Body of pancreas (tissue), 4 donors: ENCODE measurements at regions not wholly inside any gene's neighbourhood (a gene's known extent, or its start where the extent isn't known, plus 50 kb on each side); places are given as distances from the start of the nearest gene placed in this dataset.

ENCODE experiments used
- ATAC-seq: fragments of 150-250 bp; one replicate; pipeline ENCODE4 v1.9.1; 2016
- DNase-seq, 4 donors: peaks; one replicate each; pipeline ENCODE4 v3.0.0-alpha.2; 2019
- H3K27ac ChIP-seq, 4 donors: fragments of 200-600 bp; sonication (generic); 1 replicate in 3 of 4; 2 replicates in 1 of 4; pipeline versions ENCODE4 v1.5.1 to v1.6.1; 2016 to 2019; ENCODE audit warnings: mild to moderate bottlenecking in 1 of 4, mixed read lengths in 1 of 4, moderate library complexity in 1 of 4
- H3K27me3 ChIP-seq, 2 donors: fragments of 200-600 bp; sonication (generic); one replicate each; pipeline ENCODE4 v1.6.0; 2016; ENCODE audit warnings: mild to moderate bottlenecking in 1 of 2
- H3K36me3 ChIP-seq, 2 donors: fragments of 200-600 bp; sonication (generic); replicated peaks in 1 of 2; 2 replicates each; pipeline ENCODE4 v1.5.1; 2016; ENCODE audit warnings: low read depth in 2 of 2; ENCODE audit not compliant: insufficient read depth in 1 of 2
- H3K4me1 ChIP-seq: fragments of 200-600 bp; sonication (generic); one replicate; pipeline ENCODE4 v1.6.0; 2016
- H3K4me3 ChIP-seq, 2 donors: fragments of 200-600 bp; sonication (generic); 1 replicate in 1 of 2; 2 replicates in 1 of 2; pipeline ENCODE4 v1.5.1; 2016 to 2019
- H3K9me3 ChIP-seq, 3 donors: fragments of 200-600 bp; sonication (generic); 1 replicate in 2 of 3; 2 replicates in 1 of 3; pipeline ENCODE4 v1.5.1; 2016
- CTCF ChIP-seq, 7 experiments: fragments of 450-650 bp in 4 of 7; fragments of 200-600 bp in 3 of 7; sonication (generic) in 3 of 7; IDR thresholded peaks; one replicate each; pipeline ENCODE4 v1.5.1; 2016 to 2019; ENCODE audit warnings: antibody characterized with exemption in 7 of 7
- POLR2A ChIP-seq, 3 donors: fragments of 450-650 bp; IDR thresholded peaks; one replicate each; pipeline ENCODE4 v1.6.1; 2016; ENCODE audit warnings: antibody characterized with exemption in 3 of 3, mild to moderate bottlenecking in 2 of 3
- WGBS, 2 donors: methylation state at CpG; one replicate each; pipeline ENCODE4 v1.1.5; 2017; 5-methylcytosine and 5-hydroxymethylcytosine counted together
- intact Hi-C: fragments of 100-400 bp; cut with DNase I; formaldehyde crosslinking; loops from one replicate; pipeline ENCODE4 v1.15.1; 2023

DNA sequence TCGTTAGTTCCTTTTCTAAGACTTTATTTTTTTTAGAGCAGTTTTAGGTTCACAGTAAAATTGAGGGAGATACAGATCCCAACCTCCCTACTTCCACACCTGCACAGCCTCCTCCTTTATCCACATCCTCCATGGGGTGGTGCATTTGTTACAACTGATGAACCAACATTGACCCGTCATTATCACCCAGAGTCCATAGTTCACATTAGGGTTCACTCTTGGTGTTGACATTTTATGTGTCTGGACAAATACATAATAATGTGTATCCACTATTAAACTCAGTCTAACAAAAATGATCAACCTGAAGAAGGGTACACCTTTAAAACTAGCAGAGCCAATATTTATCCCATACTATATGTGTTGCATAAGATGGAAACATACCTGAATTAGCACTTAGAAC, 130.4 kb upstream of the CCDC28A start:
- H3K27ac ChIP-seq = no peak overlapping the region
- 71 to 79% methylated on average over 2 of the region's 2 CpGs for WGBS, 2 donors
- H3K27me3 ChIP-seq = no peaks in the 10 kb centered on the region
- no peak for DNase-seq
- intact Hi-C loops = no loop called here
- H3K4me3 ChIP-seq = no peak overlapping the region
- H3K9me3 ChIP-seq = no peaks in the 10 kb centered on the region
- no peaks in the 10 kb centered on the region for H3K4me1 ChIP-seq
- ATAC-seq = no peak
- no peak for TF ChIP-seq POLR2A (IDR thresholded peaks at IDR 0.05)
- no peak for TF ChIP-seq CTCF (IDR thresholded peaks at IDR 0.05)
- H3K36me3 ChIP-seq = no peaks in the 10 kb centered on the region

DNA sequence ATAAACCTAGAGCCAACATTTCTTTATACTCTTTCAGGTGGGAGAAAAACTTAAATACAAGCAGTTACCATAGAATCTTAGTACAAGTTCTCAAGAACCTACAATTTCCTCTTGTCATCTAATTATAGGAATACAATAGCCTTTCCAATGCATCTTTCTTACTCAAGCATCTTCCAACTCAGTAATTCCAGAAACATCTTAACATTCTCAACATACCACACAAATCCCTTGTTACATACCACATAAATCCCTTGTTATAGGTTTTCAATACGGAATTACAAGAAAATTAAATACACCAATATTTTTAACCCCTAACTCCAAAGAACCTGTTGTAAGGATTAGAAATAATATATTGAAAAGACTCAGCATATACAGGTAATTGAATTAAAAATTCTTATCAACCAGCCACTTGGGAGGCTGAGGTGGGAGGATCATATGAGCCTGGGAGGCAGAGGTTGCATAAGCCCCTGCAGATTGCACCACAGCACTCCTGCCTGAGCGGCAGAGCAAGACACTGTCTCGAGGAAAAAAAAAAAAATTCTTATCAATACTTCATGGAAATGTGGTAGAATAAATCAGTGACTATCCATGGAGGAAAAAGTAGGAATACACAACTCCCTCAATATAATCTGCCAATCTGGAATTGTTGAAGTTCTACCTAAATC, 127.5 kb upstream of the CCDC28A start:
- Histone ChIP-seq H3K27me3 (no peaks in the 10 kb centered on the region), H3K4me1 (no peaks in the 10 kb centered on the region), H3K9me3 (no peaks in the 10 kb centered on the region), H3K27ac (no peak overlapping the region), H3K4me3 (no peak overlapping the region), H3K36me3 (no peaks in the 10 kb centered on the region)
- DNase-seq (no peak), ATAC-seq (no peak)
- intact Hi-C loops = no loop called here
- WGBS, 2 donors = 79 to 85% methylated on average over 3 of the region's 3 CpGs
- TF ChIP-seq CTCF (IDR thresholded peaks at IDR 0.05) (no peak), POLR2A (IDR thresholded peaks at IDR 0.05) (no peak)

DNA sequence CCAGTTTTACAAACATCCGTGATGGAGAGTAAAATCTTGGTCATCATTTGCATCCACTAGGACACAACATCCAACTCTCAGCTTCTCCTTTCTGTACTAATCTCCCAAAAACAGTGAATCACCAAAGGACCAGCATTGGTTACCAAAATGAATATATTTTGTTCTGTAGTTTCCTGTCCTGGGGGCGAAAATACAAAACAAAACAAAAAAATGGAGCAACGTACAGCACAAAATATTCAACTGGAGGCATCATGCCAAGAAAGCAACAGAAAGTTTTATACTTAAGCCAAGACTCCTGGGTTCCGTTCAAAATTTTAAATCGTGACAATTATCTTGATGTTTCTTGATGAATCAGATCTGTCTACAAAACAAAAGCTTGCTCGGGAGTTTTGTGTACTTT, 126.6 kb upstream of the CCDC28A start:
- DNase-seq = no peak
- no peak overlapping the region for H3K4me3 ChIP-seq
- TF ChIP-seq POLR2A (IDR thresholded peaks at IDR 0.05) = no peak
- TF ChIP-seq CTCF (IDR thresholded peaks at IDR 0.05) = no peak

DNA sequence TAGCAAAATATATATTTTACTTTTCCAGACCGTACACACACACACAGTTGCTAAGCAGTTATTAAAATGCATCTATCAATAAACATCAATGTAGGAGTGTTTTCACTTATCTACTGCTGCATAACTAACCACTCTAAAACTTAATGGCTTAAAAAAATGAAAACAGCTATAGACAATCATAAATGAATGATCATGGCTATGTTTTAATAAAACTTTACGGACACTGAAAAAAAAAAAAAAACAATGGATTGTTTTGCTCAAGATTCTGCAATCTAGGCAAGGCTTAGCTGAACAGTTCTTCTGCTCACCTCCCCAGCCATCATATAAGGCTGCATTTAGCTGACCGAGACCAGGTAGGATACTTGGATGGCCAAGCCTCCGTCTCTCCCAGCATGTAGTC, 125.4 kb upstream of the CCDC28A start:
- no peaks in the 10 kb centered on the region for H3K27me3 ChIP-seq
- no peak for TF ChIP-seq POLR2A (IDR thresholded peaks at IDR 0.05)
- TF ChIP-seq CTCF (IDR thresholded peaks at IDR 0.05) = no peak
- intact Hi-C loops = no loop called here
- ATAC-seq = no peak
- 89 to 98% methylated on average over 4 of the region's 4 CpGs for WGBS, 2 donors
- no peak overlapping the region for H3K4me3 ChIP-seq
- H3K4me1 ChIP-seq = no peaks in the 10 kb centered on the region
- H3K9me3 ChIP-seq = no peaks in the 10 kb centered on the region
- H3K36me3 ChIP-seq = no peaks in the 10 kb centered on the region
- H3K27ac ChIP-seq = no peak overlapping the region
- DNase-seq = no peak

More for the DNA sequence above, 126.6 kb upstream of the CCDC28A start:
- Histone ChIP-seq H3K27ac (no peak overlapping the region), H3K4me1 (no peaks in the 10 kb centered on the region), H3K36me3 (no peaks in the 10 kb centered on the region), H3K27me3 (no peaks in the 10 kb centered on the region), H3K9me3 (no peaks in the 10 kb centered on the region)
- intact Hi-C loops = no loop called here
- 46 to 56% methylated on average over 6 of the region's 6 CpGs for WGBS, 2 donors
- ATAC-seq = no peak

DNA sequence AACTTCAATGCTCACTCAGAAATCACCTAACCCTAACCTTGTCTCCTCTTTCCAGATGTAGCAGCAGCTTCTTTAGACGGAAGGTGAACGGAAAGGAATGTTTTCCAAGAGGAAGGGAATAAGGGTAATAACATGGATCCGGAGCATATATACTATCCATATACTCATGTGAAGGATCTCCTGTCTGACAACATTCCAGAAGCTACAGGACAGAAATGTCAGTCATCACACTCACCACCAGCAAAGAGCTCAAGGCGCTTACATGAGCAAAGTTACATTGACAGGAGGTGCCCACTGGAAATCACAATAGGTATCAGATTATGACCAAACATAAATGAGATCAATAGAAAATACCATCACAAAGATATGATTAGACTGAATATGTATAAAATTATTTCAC, 122.1 kb upstream of the CCDC28A start:
- Histone ChIP-seq H3K9me3 (no peaks in the 10 kb centered on the region), H3K27me3 (no peaks in the 10 kb centered on the region), H3K27ac (no peak overlapping the region), H3K4me1 (no peaks in the 10 kb centered on the region), H3K36me3 (no peaks in the 10 kb centered on the region), H3K4me3 (no peak overlapping the region)
- intact Hi-C loops = no loop called here
- ATAC-seq = no peak
- 93 to 95% methylated on average over 4 of the region's 4 CpGs for WGBS, 2 donors
- TF ChIP-seq POLR2A (IDR thresholded peaks at IDR 0.05) (no peak), CTCF (IDR thresholded peaks at IDR 0.05) (no peak)
- DNase-seq = no peak
